ENCODE measurements at regions not wholly inside any gene's neighbourhood (a gene's known extent, or its start where the extent isn't known, plus 50 kb on each side); places are given as distances from the start of the nearest gene placed in this dataset.

- Histone ChIP-seq H3K4me3 (ENCODE audit: low read depth, low read length) (no peak overlapping the region), H3K27me3 (ENCODE audit: control insufficient read depth, insufficient read depth, low read length) (no peaks in the 10 kb centered on the region), H3K36me3 (ENCODE audit: control insufficient read depth, insufficient read depth, low read length) (no peaks in the 10 kb centered on the region)
- POLR2A ChIA-PET, result no interaction called here
- CTCF ChIA-PET, result no interaction called here
- DNase-seq (ENCODE audit: low read depth), result no peak
- no peak for TF ChIP-seq CTCF (IDR thresholded peaks at IDR 0.05; ENCODE audit: insufficient read depth, low read depth, low read length)
Observed at GRCh38 chr12:131353376-131353775, 357.5 kb upstream of the SFSWAP start.

- Histone ChIP-seq H3K36me3 (ENCODE audit: control insufficient read depth, insufficient read depth, low read length) (no peaks in the 10 kb centered on the region), H3K4me3 (ENCODE audit: low read depth, low read length) (no peak overlapping the region), H3K27me3 (ENCODE audit: control insufficient read depth, insufficient read depth, low read length) (no peaks in the 10 kb centered on the region)
- POLR2A ChIA-PET, result no interaction called here
- no peak for DNase-seq (ENCODE audit: low read depth)
- TF ChIP-seq CTCF (IDR thresholded peaks at IDR 0.05; ENCODE audit: insufficient read depth, low read depth, low read length), result no peak
- CTCF ChIA-PET, result no interaction called here
Observed at GRCh38 chr12:131353826-131354225, 357.1 kb upstream of the SFSWAP start.

- Histone ChIP-seq H3K36me3 (ENCODE audit: control insufficient read depth, insufficient read depth, low read length) (no peaks in the 10 kb centered on the region), H3K27me3 (ENCODE audit: control insufficient read depth, insufficient read depth, low read length) (no peaks in the 10 kb centered on the region), H3K4me3 (ENCODE audit: low read depth, low read length) (no peak overlapping the region)
- TF ChIP-seq CTCF (IDR thresholded peaks at IDR 0.05; ENCODE audit: insufficient read depth, low read depth, low read length), result no peak
- ChIA-PET POLR2A (no interaction called here), CTCF (no interaction called here)
- no peak for DNase-seq (ENCODE audit: low read depth)
Observed at GRCh38 chr12:131355361-131356245, 355.3 kb upstream of the SFSWAP start.

GRCh38 chr12:131356485-131357184 lies 354.3 kb upstream of the SFSWAP start:
- ChIA-PET POLR2A (no interaction called here), CTCF (no interaction called here)
- DNase-seq (ENCODE audit: low read depth), result no peak
- H3K4me3 ChIP-seq (ENCODE audit: low read depth, low read length), result no peak overlapping the region
- TF ChIP-seq CTCF (IDR thresholded peaks at IDR 0.05; ENCODE audit: insufficient read depth, low read depth, low read length), result no peak
- H3K36me3 ChIP-seq (ENCODE audit: control insufficient read depth, insufficient read depth, low read length), result no peaks in the 10 kb centered on the region
- H3K27me3 ChIP-seq (ENCODE audit: control insufficient read depth, insufficient read depth, low read length), result no peaks in the 10 kb centered on the region

GRCh38 chr12:131357185-131357747 lies 353.6 kb upstream of the SFSWAP start:
- no peak for TF ChIP-seq CTCF (IDR thresholded peaks at IDR 0.05; ENCODE audit: insufficient read depth, low read depth, low read length)
- ChIA-PET CTCF (no interaction called here), POLR2A (no interaction called here)
- DNase-seq (ENCODE audit: low read depth), result no peak
- no peak overlapping the region for H3K4me3 ChIP-seq (ENCODE audit: low read depth, low read length)
- no peaks in the 10 kb centered on the region for H3K36me3 ChIP-seq (ENCODE audit: control insufficient read depth, insufficient read depth, low read length)
- H3K27me3 ChIP-seq (ENCODE audit: control insufficient read depth, insufficient read depth, low read length), result no peaks in the 10 kb centered on the region
